G401.6 (cell line): ENCODE measurements at regions not wholly inside any gene's neighbourhood (a gene's known extent, or its start where the extent isn't known, plus 50 kb on each side); places are given as distances from the start of the nearest gene placed in this dataset.

Source experiments
- FAIRE-seq: peaks from 2 replicates; lab custom pipeline; 2012; peaks lifted over from hg19 to GRCh38; lab: Jason Lieb, UNC

GRCh38 chr18:24940416-24940815 lies 411.6 kb downstream of the ZNF521 start:
- no peak for FAIRE-seq

DNA sequence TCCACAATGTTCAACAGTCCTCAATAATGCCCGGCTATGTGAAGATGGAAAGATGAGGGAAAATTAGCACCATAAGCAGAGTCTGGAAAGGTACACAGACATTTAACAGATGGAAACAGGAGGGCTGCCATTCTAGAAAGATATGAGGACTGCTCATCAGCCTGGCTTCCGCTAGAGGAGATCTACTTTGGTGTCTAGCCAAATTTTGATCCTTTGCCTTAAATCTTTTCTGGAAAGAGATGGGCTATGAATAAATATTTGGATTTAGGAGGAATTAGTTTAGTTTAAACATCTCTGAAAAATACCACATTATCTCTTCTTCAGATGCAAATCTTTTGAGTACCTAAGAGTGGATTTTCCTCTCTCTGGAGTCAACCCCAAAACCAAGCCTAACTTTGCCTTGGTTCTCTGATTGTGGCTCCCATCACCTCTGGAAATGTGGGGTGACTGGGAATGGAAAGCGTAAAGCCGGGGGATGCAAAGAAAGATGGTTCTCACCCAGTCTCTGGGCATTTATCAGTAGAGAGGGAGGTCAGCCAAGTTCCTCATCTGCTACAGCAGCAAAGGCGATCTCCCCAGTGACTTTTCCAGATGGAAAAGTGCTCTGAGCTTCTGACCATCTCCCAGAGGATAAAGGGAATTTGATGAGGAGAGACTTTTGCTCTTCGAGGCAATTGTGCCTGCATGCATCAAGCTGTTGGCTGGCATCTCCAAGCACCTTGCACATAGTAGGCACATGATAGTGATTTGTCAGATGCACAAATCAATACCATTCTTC lies 410.6 kb downstream of the ZNF521 start:
- FAIRE-seq, result no peak

- FAIRE-seq, result no peak
Observed at GRCh38 chr18:24942144-24942543, 409.8 kb downstream of the ZNF521 start.

DNA sequence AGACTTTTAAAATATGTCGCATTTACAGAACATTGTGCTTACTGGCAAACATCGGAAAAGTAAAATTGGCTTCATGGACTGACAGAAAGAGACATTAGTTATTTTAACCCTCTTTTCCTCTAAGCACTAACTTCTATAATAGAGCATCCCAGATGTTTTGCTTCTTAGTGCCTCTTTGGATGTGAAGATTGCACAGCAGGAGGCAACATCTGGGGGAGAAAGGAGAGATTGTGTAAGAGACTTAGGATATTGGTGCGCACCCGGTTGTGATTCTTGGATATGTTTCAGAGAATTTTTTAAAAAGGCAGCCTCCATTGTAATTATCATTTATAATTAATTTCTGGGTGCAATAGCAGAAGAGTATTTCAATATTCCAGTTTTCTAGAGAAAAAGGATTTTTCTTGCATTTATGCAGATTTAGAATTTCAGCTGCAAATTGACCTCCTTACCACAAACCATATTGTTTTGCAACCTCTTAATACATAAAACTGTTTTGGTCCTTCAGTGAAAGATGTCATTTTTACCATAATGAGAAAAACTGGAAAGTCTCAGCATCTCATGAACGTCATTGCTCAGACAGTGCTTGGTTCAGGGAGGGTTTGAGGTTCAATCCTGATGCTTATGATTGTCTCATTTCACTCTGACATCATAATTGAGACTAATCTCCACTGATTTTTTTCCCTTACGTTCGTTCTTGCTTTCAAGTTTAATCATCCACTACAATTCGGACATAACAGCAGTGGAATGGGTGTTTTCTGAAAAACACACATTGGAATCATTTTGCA lies 404.3 kb downstream of the ZNF521 start:
- FAIRE-seq, result no peak

DNA sequence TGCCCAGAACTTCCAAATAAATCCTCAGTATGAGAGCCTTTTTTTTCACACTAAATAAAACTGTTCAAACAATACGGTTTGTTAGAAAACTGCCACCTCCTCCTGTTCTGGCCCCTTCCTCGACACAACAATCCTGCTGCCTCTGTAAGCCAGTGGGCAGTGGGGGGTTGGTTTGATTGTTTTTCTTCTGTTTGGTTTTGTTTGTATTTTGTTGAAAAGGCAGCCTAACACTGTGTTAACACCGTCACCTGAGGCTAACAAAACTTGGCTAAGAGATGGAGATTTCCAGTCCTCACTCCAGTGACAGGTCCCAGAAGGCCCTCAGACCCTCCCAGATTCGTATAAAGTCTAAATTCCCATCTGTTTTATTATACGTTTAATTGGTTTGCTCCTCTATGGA lies 402.1 kb downstream of the ZNF521 start:
- FAIRE-seq, result no peak

DNA sequence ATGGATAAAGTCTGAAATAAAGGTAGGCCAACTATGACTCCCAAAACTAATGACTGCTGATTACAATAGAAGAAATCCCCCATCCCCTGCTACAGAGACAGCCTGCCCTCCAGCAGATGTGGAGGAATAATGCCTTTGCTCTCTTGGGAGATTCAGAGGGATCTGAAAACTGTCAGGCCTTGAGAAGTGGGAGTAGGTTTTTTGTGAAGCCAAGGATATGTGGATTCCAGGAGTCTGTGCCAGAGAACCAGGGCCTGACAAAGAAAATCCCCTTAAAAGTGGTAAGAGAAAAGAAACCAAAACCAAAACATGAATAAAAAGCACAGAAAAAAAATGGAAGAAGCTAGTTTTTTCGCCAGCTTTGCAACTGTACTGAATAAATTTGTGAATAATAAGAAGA lies 397.6 kb downstream of the ZNF521 start:
- no peak for FAIRE-seq

DNA sequence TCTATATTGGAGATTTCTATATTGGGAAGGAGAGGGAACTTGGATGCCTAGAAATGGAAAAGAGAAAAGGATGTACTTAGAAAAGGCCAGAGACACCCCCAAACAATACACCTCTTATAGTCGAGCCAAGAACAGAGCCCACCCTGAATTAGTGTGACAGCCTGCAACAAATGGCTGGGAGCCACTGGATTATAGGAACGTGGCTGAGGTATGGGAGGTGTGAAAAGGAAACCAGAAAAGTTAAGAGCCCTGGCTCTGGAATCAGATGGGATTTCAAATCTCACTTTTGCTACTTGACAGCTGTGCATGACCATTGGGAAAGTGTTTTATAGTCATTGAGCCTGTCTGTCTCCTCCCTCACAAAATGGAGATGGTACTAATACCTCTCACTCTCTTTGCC lies 394.0 kb downstream of the ZNF521 start:
- FAIRE-seq, result no peak

GRCh38 chr18:24959051-24959476 lies 392.9 kb downstream of the ZNF521 start:
- FAIRE-seq, result no peak

GRCh38 chr18:24964216-24964615 lies 387.8 kb downstream of the ZNF521 start:
- no peak for FAIRE-seq

DNA sequence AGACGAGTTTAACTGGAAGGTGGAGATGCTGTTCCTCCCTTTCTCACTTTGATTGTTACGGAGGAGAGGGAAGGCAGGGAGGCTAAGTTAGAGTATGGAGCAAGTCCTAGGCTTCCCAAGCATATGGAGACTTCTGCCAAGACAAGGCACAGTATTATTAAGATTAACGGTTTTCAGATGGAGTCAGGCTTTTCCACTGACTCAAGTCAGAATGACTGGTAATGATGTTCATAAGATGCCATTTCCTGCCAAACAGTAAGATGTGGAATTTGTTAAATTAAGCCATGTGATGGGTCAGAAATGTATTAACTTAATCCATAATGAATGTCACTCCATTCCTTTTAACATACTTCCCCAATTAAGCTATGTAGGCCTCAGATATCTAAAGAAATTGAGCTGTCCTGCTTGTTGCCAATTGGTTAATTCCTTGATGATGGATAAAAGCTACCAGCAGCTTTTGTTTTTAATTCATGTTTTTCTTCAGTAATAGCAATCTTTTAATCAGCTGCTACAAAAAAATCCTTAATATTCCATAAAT lies 383.7 kb downstream of the ZNF521 start:
- FAIRE-seq, result no peak

DNA sequence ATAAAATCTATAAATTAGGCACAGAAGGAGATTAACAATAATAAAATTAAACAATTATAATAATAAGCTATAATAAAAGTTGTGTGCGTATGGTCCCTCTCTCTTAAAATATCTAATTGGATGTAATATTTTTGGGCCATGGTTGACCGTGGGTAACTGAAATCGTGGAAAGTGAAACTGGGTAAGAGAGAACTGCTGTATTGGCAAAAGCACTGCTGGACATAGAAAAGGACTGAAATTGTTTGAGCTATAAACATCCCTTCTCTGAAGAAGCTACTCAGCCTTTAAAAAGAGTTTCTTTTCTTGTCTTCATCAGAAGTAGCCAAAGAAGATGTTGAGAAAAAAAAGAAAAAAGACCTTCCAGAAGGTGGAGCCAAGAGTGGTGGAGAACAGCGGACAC lies 379.4 kb downstream of the ZNF521 start:
- FAIRE-seq, result no peak

GRCh38 chr18:24974431-24974830 lies 377.5 kb downstream of the ZNF521 start:
- no peak for FAIRE-seq

GRCh38 chr18:24975496-24976372 lies 376.2 kb downstream of the ZNF521 start:
- no peak for FAIRE-seq

- no peak for FAIRE-seq
Observed at GRCh38 chr18:24976502-24976901, 375.5 kb downstream of the ZNF521 start.

GRCh38 chr18:24979235-24979634 lies 372.7 kb downstream of the ZNF521 start:
- no peak for FAIRE-seq

DNA sequence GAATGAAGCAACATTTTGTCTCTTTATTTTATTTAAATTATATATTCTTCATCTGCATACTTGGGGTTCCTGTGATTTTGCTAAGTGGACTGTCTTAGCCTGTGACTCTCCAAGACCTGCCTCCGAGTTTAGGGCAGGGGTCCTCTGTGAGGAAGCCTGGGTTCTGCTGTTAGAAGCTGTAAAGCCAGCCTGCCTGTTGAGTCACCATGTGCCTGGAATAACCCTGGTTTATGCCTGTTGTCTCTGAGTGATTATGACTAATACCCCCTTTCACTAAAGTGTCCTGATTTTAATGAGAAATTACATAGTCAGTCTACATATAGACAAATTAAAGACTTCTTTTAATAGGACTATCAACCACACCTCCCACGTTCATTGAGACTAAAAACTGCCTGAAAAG lies 369.1 kb downstream of the ZNF521 start:
- FAIRE-seq, result no peak

DNA sequence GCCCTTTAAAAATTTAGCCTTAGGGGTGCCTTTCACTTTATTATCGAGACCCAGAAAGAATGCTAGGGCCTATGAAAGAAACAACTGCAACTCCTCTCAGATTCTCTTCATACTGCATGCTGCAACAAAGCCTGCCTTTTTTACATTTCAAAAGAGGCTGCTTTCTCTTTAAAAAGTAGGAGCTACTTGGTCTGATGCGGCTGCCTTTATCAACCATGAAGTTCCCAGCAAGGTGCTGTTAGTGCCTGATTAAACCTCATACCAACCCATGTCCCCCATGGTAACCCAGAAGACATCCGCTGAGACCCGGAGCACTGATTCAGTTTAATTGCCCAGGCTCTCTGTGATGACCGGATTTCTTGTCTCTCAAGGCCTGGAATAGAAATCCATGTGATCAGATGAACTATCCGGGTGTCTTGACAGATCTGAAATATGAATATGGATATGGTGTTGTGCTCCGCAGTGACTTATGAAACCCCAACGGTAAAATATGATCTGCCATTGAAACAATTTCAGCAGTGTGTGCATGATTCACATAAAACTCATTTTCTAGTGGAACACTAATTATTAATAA lies 368.3 kb downstream of the ZNF521 start:
- no peak for FAIRE-seq

DNA sequence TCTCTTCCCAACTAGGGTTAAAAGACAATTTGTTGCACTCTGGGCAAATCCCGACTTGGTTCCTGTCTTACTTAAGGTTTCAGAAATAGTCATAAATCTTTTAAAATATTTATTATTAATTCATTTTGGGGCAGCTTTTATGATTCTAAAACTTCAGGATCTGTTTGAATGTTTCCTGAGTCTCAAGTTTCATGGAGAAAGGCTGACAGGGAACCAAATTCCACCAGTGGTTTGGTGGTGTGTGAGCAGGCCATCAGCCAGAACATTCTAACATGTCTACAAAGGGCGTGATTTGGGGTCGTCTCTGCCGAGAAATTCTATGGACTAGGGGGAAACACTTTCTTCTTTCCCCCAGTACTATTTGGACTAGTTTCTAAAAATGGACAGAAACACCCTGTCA lies 366.4 kb downstream of the ZNF521 start:
- FAIRE-seq, result no peak

DNA sequence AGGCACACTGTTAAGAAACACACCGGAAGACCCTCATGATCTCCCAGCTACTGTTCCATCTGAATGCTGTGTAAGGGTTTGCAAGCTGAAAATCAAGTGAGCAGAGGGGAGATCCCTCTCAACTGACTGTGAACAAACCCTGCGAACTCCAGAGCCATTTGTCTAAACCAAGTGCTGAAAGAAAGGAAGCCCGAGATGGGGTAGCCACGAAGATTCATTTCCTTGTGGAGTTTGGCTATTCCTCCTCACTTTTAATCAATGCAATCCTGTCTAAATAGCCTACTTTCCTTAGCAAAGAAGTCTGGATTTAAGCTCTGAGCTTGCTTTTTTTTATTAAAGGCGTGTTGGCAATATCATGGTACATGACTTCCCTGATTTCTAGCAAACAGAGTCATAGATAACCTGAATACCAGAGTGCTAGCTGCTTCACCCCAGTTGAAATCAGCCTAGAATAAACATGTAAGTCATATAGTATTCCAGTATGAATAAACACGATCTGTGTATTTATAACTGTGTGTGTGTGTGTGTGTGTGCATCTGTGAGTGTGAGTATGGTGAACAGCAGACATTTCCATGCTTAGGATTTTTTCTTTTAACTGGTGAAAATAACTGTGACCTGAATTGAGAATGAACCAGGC lies 365.2 kb downstream of the ZNF521 start:
- no peak for FAIRE-seq

DNA sequence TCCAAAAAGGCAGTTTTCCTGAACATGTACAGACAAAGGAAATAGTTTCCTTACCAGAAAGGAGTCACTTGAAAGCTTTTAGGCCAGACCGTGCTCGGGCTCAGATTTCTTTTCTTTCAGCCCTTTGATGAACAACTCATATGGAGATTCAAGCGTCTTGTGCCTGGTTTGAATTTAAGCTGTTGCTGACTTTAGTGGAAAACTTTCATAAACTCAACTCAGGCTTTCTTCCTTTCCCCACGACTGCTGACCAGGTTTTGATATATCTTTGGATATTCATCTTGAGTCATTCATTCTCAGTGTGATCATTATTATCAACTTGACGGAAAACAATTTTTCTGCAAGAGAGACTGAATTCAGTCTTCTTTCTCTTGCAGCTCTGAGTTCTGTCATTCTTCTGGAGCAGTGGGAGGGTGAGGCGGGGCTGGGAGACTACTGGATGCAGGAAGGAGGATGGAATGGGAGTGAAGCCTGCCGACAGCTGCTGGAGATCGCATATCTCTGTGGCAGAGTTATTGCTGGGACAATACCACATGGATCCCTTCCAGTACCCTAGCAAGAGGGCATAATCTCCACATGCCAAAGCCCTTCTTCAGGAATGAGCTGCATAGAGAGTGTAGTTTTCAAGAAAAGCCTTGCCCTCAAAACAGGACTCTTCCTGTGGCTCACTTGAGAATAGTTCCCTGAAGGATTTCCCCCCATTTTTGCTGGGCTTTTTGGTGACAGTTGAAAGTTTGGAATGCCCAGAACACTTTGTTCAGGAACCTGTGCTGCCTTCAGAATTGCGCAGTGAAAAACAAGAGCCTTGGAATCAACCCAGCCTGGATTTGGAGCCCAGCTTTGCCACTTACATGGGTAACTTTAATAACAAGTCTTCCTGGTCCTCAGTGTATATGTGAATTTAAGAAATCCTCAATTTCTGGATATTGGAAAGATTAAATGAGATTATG lies 364.4 kb downstream of the ZNF521 start:
- no peak for FAIRE-seq
